NCI-H2196 (cell line): ENCODE measurements at regions not wholly inside any gene's neighbourhood (a gene's known extent, or its start where the extent isn't known, plus 50 kb on each side); places are given as distances from the start of the nearest gene placed in this dataset.
"Not testable (repeated sequence)": the region's sequence is repeated elsewhere in the genome, so short reads cannot be mapped to it uniquely, and the experiment has no call there.

ENCODE experiments used
- DNase-seq: peaks from one replicate; lab custom pipeline; 2025; ENCODE audit not compliant: unreplicated experiment; lab: John Stamatoyannopoulos, UW

DNA sequence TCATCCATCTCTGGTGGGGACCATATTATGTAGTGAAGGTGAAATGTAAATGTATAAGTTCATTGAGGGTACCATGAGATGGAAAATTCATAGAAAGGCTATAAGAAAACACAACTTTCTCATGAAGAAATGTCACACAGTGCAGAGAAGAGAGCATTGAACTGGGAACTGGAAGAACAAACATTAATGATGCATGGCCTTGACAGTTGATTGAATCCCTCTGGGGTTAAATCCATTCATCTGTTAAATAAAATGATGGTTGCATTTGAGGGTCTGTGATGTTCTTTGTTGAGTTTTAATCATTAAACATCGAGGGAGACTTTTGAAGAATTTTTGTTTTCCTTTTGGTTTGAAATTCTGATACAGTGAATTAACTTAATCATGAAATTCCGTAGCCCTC is 1401.4 kb downstream of the FAM181B start:
- DNase-seq = no peak

DNA sequence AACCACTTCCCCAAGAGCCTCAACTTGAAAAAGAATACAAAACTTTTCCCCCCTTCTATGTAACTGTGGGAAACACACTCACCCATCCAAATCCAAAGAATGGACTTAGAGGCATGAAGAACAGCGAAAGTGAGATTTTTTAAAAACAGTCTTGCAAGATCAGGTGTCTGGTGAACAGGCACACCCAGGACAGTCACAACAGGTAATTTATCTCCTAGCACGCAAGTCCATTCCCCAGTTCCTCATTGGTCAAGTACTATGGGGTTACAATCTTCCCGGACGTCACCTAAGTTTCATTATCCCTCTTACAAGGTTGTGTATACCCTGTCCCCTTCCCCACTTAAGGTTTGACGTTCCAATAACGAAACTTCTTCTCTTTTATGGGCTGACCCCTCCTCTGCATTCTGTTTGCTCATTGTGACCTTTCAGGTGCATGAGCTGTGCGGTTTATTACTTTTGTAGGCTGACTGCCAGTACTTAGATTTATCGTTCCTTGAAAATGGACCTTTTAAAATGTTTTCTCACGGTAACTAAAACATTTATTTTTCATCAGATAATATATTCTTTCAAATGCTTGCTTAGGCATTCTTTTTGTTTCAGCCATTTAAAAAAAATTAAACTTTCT is 1401.9 kb downstream of the FAM181B start:
- no peak for DNase-seq

DNA sequence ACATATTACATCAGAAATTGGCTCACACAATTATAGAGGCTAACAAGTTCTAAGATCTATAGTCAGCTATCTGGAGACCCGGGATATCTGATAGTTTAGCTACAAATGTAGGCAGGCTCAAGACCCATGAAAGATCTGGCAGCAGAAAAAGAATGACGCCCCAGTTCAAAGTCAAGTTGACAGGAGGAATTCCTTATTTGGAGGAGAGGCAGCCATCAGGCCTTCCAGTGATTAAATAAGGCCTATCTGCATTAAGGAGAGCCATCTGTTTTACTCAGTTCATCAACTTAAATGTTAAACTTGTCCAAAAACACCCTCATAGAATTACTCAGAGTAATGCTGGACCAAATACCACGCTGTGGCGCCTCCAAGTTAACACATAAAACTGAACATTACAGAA is 1402.6 kb downstream of the FAM181B start:
- DNase-seq = no peak

DNA sequence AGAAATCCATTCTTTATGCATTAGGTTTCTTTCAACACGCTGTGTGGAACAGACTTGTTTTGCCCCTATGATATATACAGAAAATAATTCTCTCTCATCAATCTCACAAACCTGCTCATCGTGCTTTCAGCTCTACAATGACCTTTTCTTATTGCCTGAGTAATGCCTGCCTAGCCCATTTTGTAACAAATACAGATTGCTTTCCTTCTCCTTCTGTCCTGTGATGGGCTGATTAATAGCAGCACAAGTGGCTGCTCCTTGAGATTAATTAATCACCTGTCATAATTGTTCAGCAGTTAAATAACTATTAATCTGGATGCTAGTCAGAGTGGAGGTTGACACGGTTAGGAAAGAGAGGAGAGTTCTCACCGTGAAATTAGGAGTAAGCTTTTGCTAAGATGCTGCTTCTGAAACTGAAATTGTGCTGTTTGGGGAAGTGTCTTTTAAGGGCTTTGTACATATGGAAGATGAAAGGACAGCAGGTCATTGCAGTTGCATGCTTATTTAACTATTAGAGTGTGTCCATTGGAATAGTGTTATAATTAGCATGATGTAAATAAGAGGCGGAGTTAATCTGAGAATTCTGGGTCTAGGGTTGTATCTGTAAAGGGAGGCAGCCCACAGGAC is 1430.5 kb downstream of the FAM181B start:
- no peak for DNase-seq

DNA sequence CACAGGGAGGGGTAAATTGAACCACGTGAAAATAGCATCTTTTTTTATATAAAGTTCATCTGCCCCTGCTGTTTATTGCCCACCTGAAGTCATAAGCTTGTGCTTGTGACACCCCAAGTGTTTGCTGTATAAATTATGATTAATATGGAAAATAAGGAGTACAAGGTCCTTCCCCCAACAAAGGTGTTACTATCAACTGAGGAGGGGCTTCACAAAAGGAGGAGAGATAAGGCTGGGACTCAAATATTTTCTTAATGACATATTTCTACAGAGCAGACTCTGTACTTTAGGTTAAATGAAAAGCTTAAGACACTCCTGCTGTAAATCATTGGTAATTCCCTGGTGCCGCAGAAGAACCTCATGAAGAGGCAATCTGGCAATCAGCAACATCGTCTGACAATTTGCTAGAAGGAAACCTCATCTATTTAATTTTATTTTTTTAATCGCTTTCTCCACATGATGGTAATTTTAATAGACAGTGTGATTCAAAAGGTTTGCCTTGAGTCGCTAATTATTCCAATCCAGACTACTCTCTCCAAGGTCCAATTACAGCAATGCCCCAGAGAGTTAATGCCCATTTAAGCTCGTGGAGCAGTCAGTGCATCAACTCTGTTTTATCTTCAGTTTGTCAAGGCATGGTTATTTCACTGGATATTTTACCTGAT is 1432.4 kb downstream of the FAM181B start:
- no peak for DNase-seq

DNA sequence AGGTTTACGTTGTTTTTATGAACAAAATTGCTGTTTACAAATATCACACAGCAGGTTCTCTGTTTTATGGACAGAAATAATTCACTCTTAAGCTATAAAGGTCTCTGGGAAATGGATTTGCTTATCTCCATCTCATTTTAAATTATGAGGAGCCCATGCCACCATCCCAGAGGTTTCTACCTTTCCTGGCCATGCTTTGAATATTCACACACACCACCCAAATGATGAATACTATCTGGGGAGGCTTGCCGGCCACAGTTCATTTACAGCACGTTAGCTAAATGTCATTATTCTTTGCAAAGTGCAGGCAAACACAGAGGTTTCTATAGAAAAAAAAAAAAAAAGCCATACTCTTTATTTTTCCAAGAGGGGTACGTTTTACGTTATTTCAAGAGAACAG is 1446.7 kb downstream of the FAM181B start:
- no peak for DNase-seq

DNA sequence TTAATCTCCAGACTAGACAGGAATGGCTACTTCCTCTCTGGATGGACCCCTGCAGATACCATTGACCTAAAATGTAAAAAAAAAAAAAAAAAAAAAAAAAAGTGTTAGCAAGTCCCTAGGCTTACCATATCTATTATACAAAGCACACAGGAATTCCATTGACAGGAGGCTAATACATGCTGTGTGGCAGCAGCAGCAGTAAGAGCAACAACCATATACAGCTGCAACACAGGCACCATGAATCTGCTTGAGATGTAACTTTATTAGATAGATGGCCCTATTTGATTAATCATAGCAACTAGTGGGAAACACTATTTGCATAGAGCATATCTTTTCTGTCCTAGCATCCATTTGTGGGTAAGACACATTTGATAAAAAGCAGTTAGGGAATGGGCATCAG is 1447.1 kb downstream of the FAM181B start:
- no peak for DNase-seq

DNA sequence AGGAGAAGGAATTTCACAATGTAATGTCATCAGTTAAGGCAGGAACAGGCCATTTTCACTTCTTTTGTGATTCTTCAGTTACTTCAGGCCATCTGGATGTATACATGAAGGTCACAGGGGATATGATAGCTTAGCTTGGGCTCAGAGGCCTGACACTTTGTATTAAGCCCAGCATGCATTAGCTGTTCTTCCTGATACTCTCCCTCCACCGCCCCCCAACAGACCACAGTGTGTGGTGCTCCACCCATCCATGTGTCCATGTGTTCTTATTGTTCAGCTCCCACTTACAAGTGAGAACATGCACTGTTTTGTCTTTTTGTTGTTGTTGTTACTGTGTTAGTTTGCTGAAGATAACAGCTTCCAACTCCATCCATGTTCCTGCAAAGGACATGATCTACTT is 1453.4 kb downstream of the FAM181B start:
- not testable (repeated sequence) for DNase-seq

DNA sequence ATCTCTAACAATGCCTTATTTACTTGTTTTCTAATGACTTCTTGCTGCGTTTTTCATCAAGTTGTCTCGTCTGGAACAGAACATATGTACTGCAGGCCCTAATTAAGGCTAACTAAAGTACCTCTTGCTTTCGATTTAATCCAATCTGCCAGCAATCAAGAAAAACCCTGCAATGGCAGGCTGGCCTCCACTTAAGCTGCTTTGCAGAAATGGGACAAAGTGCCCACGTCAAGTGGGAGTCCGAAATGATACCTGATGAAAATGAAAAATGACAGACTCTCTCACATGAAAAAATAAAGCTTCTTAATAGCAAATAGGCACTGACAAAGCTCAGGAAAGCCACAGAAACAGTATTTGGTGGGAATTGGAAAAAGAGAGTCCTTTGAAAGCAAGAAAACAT is 1454.7 kb downstream of the FAM181B start:
- no peak for DNase-seq

DNA sequence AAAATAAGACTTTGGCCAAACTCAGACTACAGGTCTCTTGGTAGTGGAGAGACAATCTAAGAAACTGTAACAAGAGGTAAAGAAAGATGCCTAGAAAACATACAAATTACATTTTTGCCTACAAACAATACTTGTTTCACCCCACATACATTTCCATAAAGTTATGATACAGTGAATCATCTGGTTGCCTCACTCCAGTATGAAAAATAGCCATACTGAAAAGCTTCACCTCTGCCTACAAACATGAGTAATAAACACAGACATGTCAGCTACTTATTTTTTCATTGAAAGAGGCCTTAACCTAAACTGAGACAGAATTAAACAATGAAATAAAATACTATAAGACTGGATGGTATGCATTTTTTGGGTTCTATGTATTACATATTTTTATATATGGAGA is 1463.0 kb downstream of the FAM181B start:
- DNase-seq = no peak

DNA sequence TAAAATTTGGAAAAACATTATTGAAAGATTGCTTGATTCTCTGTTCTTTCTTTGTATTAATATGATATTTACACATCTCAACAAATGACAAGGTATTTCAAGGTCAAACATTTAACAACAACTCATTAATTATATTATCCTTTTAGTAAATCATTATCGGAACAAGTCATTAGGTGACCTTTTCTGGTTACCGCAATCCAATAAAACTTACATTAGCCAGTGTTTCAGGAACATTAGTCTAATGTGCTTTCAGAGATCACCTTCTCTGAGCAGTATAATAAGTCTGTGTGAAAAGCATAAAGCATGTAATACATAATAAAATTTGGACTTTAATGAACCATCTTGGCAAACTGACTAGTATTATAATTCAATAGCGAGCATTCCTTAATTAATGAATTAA is 1466.4 kb downstream of the FAM181B start:
- DNase-seq = no peak

DNA sequence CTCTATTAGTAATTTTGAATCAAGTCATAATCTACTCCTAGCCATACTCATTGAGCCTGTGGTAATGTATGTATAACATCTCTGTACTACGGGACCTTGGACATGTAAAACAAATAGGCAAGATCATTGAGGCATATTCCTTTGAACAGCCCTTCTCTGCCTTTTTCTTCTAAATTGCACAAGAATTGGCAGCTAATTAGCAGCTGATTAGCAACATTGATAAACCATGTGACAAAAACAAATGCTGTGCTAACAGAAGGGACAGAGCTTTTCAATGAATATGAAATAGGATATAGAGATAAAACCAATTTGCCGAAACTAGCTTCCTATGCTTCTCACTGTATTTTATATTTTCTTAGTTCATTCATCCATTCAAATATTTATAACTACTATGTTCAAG is 1474.2 kb downstream of the FAM181B start:
- DNase-seq = no peak

DNA sequence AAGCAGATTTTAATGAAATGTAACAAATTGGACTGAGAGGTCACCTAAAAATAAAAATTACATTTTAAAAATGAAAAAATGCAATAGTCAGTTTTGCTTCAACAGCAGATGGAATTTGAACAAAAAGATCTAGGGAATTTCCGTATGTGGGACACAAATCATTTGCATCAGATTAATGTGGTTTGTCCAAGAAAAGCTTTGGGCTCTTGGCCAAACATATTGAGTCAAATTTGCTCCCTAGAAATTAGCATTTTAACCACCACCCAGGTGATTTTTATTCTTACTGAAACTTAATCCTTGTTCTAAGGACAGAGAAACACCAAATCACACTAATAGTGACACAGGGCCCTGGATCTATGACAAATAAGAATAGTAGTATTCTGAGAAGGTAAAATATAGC is 1477.8 kb downstream of the FAM181B start:
- no peak for DNase-seq

DNA sequence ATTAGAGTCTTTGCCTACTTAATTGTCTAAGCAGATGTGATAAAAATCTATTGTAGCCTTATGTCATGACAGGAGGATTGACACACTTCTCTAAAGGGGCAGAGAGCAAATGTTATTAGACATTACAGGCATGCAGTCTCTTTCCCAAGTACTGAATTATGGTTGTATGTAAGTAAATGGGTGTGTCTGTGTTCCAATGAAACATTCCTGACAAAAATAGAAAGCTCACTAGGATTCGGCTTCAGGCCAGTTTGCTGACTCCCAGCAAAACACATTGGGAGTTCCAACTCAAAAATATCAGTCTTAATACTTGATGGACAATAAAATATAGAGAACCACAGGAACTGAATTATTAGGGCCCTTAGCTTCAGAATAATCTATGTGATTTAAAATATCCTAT is 1480.4 kb downstream of the FAM181B start:
- DNase-seq = no peak

DNA sequence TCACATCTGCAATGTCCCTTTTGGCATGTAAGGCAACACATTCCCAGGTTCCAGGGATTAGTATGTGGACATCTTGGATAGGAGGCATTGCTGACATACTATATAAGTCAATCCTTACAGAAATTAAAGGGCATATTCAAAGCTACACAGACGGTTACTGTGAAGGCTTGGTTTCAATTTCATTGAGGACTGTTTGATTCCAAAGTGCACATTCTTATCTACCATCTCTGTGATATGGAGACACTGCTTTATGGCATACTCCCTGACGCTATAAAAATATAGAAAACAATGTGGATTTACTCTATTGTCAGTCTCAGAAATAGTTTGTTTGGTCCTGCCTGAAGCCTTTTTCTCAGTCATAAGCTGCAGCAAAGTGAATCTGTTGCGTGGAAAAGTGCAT is 1486.7 kb downstream of the FAM181B start:
- no peak for DNase-seq

DNA sequence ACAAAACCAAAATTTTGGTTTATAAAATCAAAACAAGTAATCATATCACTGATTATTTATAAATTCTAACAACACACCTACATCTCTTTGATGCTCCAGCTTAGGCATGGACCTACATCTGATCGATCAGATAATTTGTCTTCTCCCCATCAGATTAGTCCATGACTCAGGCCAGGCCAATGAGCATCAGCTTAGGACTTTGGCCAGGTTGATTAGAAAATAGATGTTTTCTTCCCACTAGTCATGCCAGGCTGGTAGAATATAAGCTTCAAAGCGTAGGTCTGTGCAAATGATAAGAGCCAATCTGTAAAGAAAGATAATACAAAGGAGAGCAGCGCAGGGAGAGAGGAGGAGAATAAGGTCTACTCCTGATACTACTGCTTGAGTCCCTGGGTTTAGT is 1487.9 kb downstream of the FAM181B start:
- DNase-seq = no peak

DNA sequence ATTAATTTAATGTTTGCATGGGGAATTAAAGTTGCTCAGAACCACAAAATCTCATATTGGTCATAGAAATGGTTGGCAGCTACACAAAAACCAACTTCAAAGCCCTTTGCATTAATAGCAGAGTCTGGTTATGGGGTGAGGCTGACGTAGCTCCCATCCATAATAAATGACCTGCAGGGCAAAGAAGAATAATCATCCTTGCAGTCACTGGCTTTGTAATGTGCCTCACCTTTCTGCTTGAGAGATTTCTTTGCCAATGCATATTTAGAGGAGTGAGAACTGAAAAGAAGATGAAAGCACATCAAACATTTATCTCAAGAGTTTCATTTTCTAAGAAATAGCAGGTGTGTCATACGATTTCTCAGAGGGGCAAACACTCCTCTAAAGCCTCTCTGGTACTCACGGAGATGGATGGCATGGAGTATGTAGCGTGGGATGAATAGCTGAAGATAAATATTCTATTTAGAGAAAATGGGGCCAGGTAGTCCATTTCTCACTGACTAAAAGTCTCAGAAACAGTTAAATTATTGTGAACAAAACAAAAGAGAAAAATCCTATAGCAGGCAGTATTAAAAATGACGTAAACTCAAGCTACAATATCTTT is 1491.9 kb downstream of the FAM181B start:
- no peak for DNase-seq

DNA sequence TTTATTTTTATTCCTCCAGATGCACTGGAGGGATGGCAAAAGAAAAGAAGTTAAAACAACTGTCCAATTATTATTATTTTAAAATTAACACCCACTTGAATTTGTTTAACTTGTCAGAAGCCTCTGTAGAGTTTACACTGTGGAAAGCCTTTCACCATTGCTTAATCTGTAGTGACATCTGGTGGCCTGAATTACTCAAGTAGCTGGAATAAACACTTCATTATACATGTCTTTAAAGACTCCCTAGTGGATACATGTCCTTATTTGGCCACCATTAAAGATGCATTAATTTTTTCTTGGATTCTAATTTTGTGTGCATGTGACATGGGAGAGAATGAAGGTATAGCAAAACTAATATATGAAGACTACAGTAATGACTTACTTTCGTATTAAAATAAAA is 1496.5 kb downstream of the FAM181B start:
- DNase-seq = peak; percentile 10

DNA sequence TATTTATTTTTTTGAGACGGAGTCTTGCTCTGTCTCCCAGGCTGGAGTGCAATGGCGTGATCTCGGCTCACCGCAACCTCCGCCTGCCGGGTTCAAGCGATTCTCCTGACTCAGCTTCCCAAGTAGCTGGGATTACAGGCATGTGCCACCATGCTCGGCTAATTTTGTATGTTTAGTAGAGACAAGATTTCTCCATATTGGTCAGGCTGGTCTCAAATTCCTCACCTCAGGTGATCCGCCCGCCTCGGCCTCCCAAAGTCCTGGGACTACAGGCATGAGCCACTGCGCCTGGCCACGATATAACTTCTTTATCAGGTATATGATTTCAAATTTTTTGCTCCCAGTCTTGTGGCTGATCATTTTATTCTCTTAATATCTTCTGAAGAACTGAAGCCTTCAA is 1506.3 kb downstream of the FAM181B start:
- not testable (repeated sequence) for DNase-seq

DNA sequence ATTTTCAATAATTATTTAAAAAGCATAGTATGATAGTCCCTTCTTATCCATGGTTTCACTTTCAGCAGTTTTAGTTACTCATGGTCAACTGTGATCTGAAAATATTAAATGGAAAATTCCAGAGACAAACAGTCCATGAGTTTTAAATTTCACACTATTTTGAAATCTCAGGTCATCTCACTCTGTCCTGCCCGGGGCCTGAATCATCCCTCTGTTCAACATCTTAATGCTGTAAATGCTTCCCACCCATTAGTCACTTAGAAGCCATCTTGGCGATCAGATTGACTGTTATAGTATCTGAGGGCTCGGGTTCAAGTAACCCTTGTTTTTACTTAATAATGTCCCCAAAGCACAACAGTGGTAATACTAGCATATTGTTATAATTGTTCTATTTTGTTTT is 1509.3 kb downstream of the FAM181B start:
- DNase-seq = no peak

DNA sequence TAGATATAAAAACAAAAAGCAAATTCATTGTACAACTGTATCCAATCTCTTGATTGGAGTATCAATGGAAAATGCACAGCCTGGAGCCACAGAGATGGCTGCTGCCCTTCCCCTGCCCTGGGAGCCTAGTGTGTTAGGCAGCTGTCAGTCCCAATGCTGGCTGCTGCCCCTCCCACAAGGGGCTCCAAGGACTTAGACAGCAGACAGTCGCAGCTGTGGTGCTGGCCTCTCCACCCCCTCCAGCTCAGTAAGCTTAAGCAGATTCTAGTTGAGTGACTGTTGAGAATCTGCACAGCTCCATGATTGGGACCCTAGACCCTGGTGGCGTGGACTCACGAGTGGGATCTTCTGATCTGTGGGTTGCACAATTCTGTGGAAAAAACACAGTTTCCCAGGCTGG is 1511.2 kb downstream of the FAM181B start:
- no peak for DNase-seq

DNA sequence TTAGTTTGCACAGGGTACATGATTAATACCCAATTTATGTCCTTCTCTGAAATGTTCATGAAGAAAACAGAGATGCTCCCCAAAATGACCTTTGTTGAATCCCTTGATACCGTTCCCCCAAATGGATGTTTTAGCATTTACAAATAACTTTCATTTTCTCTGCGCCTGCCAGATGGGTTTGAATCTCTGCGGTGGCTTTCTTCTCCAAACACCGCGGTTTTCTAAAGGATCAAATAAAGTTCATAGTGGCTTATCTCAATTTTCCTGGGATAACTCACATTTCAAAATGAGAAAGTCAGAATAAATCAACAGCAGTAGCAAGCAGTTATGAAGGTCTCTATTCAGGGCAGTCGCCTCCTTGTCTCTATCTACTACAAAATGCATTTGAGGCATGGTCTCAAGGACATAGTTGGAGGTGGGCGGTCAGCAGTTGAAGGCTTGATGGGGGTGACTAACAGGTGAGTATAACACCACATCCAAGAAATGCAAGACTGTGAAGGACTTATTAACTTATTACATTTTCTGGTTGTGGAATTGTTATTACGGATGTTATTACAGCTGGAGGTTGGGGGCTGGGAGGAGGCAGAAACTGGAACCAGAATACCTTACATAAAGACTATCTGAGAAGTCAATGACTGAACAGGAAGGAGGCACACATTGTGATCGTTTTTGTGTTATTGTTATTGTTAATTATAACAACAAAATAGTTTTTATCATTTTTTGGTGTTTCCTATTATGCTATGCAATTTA is 1513.3 kb downstream of the FAM181B start:
- no peak for DNase-seq
